ENCODE measurements at regions not wholly inside any gene's neighbourhood (a gene's known extent, or its start where the extent isn't known, plus 50 kb on each side); places are given as distances from the start of the nearest gene placed in this dataset.

DNA sequence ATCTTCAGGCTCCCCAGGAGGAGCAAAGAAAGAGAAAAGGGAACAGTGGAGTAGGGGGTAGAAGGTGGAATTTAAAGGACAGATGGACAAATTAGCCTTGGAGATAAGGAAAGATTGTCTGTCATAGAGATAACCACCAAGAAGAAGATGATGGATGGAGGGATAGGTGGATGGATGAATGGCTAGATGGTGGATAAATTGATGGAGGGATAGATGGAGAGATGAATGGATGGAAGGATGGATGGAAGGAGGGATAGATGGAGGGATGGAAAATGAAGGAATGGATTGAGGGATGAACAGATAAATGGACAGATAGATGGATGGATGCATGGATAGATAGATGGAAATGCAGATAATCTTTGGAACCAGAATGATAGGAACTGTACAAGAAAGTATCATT is 102.8 kb downstream of the TNFAIP3 start:
- TF ChIP-seq, protein P1, sequence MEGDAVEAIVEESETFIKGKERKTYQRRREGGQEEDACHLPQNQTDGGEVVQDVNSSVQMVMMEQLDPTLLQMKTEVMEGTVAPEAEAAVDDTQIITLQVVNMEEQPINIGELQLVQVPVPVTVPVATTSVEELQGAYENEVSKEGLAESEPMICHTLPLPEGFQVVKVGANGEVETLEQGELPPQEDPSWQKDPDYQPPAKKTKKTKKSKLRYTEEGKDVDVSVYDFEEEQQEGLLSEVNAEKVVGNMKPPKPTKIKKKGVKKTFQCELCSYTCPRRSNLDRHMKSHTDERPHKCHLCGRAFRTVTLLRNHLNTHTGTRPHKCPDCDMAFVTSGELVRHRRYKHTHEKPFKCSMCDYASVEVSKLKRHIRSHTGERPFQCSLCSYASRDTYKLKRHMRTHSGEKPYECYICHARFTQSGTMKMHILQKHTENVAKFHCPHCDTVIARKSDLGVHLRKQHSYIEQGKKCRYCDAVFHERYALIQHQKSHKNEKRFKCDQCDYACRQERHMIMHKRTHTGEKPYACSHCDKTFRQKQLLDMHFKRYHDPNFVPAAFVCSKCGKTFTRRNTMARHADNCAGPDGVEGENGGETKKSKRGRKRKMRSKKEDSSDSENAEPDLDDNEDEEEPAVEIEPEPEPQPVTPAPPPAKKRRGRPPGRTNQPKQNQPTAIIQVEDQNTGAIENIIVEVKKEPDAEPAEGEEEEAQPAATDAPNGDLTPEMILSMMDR (IDR thresholded peaks at IDR 0.05), result no peak
- TF ChIP-seq POLR2AphosphoS5 (IDR thresholded peaks at IDR 0.05) (no peak), POLR2A (IDR thresholded peaks at IDR 0.05) (no peak)

Measured in breast epithelium (tissue), 3 donors.